ENCODE measurements at regions not wholly inside any gene's neighbourhood (a gene's known extent, or its start where the extent isn't known, plus 50 kb on each side); places are given as distances from the start of the nearest gene placed in this dataset.

DNA sequence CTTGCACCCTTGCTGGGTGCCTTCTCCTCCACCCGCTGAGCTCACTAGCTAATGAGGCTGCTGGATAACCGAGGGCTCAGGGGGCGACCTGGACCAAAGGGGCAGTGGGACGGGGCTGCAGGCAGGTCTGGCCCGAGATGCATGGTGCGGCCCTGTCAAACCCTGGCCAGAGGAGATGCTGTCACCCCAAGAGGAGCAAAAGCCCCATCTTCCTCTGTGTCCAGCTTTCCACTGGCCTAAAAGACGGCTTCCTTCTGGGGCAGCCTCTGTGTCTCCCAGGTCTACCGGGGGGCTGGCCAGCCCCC lies 261.8 kb downstream of the TBC1D4 start:
- H4K20me1 ChIP-seq (ENCODE audit: insufficient read depth), result no peaks in the 10 kb centered on the region
- CTCF ChIA-PET, result interaction anchor here (0.6 to 3.7 kb wide), 78 partner anchors 7 to 1500 kb away, joined by 3 to 67 read pairs (median 4); no protein-coding TSS in a partner anchor
- WGBS (ENCODE audit: low lambda C conversion rate), result 85% methylated on average over 3 of the region's 8 CpGs
- H3K36me3 ChIP-seq (replicated peaks in 1 of 2; ENCODE audit: control insufficient read depth in 1 of 2, insufficient read depth in 2 of 2, low read length in 1 of 2), result no peaks in the 10 kb centered on the region
- H3K27ac ChIP-seq (ENCODE audit: low read depth in 2 of 2, low read length in 1 of 2), result peak overlapping the region in 1 of 2 experiments; percentile 40; a peak in 2 of 4 replicates
- no peak overlapping the region for H2AFZ ChIP-seq (ENCODE audit: low read depth)
- H3F3A ChIP-seq (replicated peaks; ENCODE audit: insufficient read depth), result no peaks in the 10 kb centered on the region
- H3K9me3 ChIP-seq, result no peaks in the 10 kb centered on the region
- no peak overlapping the region for H3K9ac ChIP-seq
- H3K27me3 ChIP-seq (ENCODE audit: insufficient read depth), result no peaks in the 10 kb centered on the region
- H3K4me3 ChIP-seq (ENCODE audit: low read depth in 2 of 2, low read length in 1 of 2), result peak overlapping the region in 1 of 2 experiments; percentile 54; a peak in 1 of 4 replicates
- no peak for TF ChIP-seq GABPA (IDR thresholded peaks at IDR 0.05; ENCODE audit: low read depth)
- H3K9me2 ChIP-seq, result no peaks in the 10 kb centered on the region
- POLR2A ChIA-PET, result interaction anchor here (1.0 kb wide), 1 partner anchor 933 kb away, joined by 6 read pairs; no protein-coding TSS in a partner anchor
- DNase-seq, result no peak
- peaks cover 0 to 18% of the 10 kb centered on the region in 2 experiments; a peak in 2 of 4 replicates for H3K4me1 ChIP-seq (ENCODE audit: control insufficient read depth in 1 of 2, insufficient read depth in 2 of 2, low read depth in 1 of 2, low read length in 1 of 2)
- no peaks in the 10 kb centered on the region for H3K79me2 ChIP-seq (ENCODE audit: insufficient read depth)
- H3K4me2 ChIP-seq, result peak overlapping the region; percentile 77; the same call in 1 of the 2 replicates

DNA sequence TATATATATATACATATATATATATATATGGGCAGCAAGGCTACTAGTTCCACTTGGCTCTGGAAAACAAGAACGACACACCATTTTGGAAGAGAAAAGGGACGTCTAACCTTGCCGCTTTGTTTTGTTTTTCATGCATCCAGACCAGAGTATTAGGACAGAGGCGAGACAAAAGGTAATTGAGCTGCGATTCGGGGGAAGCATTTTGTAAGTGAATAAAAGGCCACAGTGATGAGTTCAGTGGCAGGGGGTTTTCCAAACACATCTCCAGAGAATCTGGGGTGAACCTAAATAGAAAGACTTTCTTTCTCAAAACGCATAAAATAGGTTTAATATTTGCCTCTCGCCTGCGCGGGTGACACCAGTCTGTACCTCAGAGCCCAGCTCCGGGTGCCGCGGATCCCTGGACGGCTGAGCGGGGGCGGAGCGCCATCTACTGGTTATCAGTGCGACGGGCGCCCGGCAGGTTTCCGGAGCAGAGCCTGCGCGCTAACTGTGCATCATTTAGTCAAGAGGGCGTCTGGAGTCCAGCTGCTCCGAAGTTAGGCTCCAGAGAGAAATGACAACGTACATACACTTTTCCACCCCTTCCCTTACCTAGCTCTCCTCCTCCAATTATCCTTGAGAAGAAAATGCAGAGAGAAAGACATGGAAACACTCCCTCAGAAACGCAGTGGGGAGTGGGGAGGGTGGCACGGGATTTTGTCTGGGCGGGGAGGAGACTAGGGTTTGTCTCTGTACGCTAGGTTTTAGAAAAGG lies 262.3 kb downstream of the TBC1D4 start:
- Histone ChIP-seq H3K9ac (no peak overlapping the region), H3K9me3 (no peaks in the 10 kb centered on the region), H3K79me2 (ENCODE audit: insufficient read depth) (no peaks in the 10 kb centered on the region), H3K4me3 (ENCODE audit: low read depth in 2 of 2, low read length in 1 of 2) (peak overlapping the region; percentile 33 to 54; a peak in 3 of 4 replicates), H3K36me3 (replicated peaks in 1 of 2; ENCODE audit: control insufficient read depth in 1 of 2, insufficient read depth in 2 of 2, low read length in 1 of 2) (no peaks in the 10 kb centered on the region), H3K4me2 (peak overlapping the region; percentile 77; the same call in 1 of the 2 replicates), H3K4me1 (ENCODE audit: control insufficient read depth in 1 of 2, insufficient read depth in 2 of 2, low read depth in 1 of 2, low read length in 1 of 2) (peaks cover 0 to 18% of the 10 kb centered on the region in 2 experiments; a peak in 2 of 4 replicates), H3K9me2 (no peaks in the 10 kb centered on the region), H2AFZ (ENCODE audit: low read depth) (peak overlapping the region; percentile 68; the same call in 1 of the 2 replicates), H3K27me3 (ENCODE audit: insufficient read depth) (no peaks in the 10 kb centered on the region), H4K20me1 (ENCODE audit: insufficient read depth) (no peaks in the 10 kb centered on the region), H3K27ac (ENCODE audit: low read depth in 2 of 2, low read length in 1 of 2) (peak overlapping the region in 1 of 2 experiments; percentile 81; a peak in 2 of 4 replicates), H3F3A (replicated peaks; ENCODE audit: insufficient read depth) (no peaks in the 10 kb centered on the region)
- TF ChIP-seq CHD2 (IDR thresholded peaks at IDR 0.05; ENCODE audit: low read length, partially characterized antibody) (peak; percentile 50), GABPA (IDR thresholded peaks at IDR 0.05; ENCODE audit: low read depth) (no peak), YY1 (IDR thresholded peaks at IDR 0.05; ENCODE audit: low read depth) (no peak), FOXJ3 (CRISPR knock-in tag; IDR thresholded peaks at IDR 0.05) (peak; percentile 40; the same call in 1 of the 2 replicates), RAD21 (IDR thresholded peaks at IDR 0.05; ENCODE audit: low read length) (peak; percentile 94), FOXM1 (IDR thresholded peaks at IDR 0.05; ENCODE audit: low read depth) (no peak), SMC3 (IDR thresholded peaks at IDR 0.05; ENCODE audit: low read depth, low read length) (peak; percentile 91), NRF1 (IDR thresholded peaks at IDR 0.05; ENCODE audit: low read depth, low read length) (peak; percentile 32; the same call in 1 of the 2 replicates), TCF12 (IDR thresholded peaks at IDR 0.05) (0 out of 2 replicates have a peak, but pooled peaks have one; percentile 20), RCOR1 (IDR thresholded peaks at IDR 0.05; ENCODE audit: low read length) (0 out of 2 replicates have a peak, but pooled peaks have one; percentile 28)
- TF ChIP-seq, protein P1, sequence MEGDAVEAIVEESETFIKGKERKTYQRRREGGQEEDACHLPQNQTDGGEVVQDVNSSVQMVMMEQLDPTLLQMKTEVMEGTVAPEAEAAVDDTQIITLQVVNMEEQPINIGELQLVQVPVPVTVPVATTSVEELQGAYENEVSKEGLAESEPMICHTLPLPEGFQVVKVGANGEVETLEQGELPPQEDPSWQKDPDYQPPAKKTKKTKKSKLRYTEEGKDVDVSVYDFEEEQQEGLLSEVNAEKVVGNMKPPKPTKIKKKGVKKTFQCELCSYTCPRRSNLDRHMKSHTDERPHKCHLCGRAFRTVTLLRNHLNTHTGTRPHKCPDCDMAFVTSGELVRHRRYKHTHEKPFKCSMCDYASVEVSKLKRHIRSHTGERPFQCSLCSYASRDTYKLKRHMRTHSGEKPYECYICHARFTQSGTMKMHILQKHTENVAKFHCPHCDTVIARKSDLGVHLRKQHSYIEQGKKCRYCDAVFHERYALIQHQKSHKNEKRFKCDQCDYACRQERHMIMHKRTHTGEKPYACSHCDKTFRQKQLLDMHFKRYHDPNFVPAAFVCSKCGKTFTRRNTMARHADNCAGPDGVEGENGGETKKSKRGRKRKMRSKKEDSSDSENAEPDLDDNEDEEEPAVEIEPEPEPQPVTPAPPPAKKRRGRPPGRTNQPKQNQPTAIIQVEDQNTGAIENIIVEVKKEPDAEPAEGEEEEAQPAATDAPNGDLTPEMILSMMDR (IDR thresholded peaks at IDR 0.05), result peak; percentile 98
- TF ChIP-seq, protein P2, sequence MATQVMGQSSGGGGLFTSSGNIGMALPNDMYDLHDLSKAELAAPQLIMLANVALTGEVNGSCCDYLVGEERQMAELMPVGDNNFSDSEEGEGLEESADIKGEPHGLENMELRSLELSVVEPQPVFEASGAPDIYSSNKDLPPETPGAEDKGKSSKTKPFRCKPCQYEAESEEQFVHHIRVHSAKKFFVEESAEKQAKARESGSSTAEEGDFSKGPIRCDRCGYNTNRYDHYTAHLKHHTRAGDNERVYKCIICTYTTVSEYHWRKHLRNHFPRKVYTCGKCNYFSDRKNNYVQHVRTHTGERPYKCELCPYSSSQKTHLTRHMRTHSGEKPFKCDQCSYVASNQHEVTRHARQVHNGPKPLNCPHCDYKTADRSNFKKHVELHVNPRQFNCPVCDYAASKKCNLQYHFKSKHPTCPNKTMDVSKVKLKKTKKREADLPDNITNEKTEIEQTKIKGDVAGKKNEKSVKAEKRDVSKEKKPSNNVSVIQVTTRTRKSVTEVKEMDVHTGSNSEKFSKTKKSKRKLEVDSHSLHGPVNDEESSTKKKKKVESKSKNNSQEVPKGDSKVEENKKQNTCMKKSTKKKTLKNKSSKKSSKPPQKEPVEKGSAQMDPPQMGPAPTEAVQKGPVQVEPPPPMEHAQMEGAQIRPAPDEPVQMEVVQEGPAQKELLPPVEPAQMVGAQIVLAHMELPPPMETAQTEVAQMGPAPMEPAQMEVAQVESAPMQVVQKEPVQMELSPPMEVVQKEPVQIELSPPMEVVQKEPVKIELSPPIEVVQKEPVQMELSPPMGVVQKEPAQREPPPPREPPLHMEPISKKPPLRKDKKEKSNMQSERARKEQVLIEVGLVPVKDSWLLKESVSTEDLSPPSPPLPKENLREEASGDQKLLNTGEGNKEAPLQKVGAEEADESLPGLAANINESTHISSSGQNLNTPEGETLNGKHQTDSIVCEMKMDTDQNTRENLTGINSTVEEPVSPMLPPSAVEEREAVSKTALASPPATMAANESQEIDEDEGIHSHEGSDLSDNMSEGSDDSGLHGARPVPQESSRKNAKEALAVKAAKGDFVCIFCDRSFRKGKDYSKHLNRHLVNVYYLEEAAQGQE (IDR thresholded peaks at IDR 0.05; ENCODE audit: low read depth, low read length), result no peak
- ChIA-PET CTCF (interaction anchor here (0.6 to 3.7 kb wide), 101 partner anchors 8 to 1502 kb away, joined by 3 to 67 read pairs (median 4); partner anchors contain the start of gene KLF12), POLR2A (interaction anchor here (1.0 kb wide), 1 partner anchor 932 kb away, joined by 6 read pairs; no protein-coding TSS in a partner anchor)
- DNase-seq, result peak; percentile 89
- 23% methylated on average over 23 of the region's 31 CpGs for WGBS (ENCODE audit: low lambda C conversion rate)
